ENCODE measurements at regions not wholly inside any gene's neighbourhood (a gene's known extent, or its start where the extent isn't known, plus 50 kb on each side); places are given as distances from the start of the nearest gene placed in this dataset.

GRCh38 chr22:34296461-34296860 is 376.2 kb upstream of the LARGE1 start:
- Histone ChIP-seq H3K4me3 (no peak overlapping the region), H3K27ac (no peak overlapping the region)
- no peak for DNase-seq (ENCODE audit: low spot score)
- TF ChIP-seq, protein P1, sequence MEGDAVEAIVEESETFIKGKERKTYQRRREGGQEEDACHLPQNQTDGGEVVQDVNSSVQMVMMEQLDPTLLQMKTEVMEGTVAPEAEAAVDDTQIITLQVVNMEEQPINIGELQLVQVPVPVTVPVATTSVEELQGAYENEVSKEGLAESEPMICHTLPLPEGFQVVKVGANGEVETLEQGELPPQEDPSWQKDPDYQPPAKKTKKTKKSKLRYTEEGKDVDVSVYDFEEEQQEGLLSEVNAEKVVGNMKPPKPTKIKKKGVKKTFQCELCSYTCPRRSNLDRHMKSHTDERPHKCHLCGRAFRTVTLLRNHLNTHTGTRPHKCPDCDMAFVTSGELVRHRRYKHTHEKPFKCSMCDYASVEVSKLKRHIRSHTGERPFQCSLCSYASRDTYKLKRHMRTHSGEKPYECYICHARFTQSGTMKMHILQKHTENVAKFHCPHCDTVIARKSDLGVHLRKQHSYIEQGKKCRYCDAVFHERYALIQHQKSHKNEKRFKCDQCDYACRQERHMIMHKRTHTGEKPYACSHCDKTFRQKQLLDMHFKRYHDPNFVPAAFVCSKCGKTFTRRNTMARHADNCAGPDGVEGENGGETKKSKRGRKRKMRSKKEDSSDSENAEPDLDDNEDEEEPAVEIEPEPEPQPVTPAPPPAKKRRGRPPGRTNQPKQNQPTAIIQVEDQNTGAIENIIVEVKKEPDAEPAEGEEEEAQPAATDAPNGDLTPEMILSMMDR (IDR thresholded peaks at IDR 0.05) = no peak

DNA sequence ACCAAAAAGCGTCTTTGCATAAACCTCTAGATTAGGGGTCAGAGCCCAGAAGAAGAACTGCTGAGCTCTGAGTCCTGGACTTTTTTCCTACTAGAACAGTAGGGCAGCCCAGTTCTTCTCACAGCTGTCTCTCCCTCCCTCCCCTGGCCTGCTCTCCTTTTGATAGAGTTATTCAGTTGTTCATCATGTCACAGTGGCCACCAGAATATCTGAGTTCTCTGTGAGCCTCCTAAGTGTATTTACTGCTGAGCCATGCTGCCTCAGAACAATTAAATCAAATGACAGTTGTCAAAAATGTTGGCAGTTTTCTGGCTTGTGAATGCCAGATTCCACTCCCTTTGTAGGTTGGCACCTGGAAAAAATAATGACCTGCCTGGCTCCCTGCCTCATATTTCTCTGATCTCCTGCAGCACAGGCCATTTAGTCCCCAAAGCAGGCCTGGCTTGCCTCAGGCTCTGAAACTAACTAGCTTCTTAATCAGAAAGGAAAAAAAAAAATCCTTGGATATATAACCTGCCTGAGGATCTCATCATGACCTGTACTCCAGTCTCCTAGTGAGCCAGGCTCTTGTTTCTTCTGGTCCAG is 377.4 kb upstream of the LARGE1 start:
- no peak overlapping the region for H3K27ac ChIP-seq
- TF ChIP-seq, protein P1 (IDR thresholded peaks at IDR 0.05) = no peak
- no peak for DNase-seq (ENCODE audit: low spot score)

GRCh38 chr22:34299496-34299895 is 379.2 kb upstream of the LARGE1 start:
- TF ChIP-seq, protein P1 (IDR thresholded peaks at IDR 0.05) = no peak
- no peak for DNase-seq (ENCODE audit: low spot score)
- no peak overlapping the region for H3K27ac ChIP-seq
- no peak overlapping the region for H3K4me3 ChIP-seq

More for the DNA sequence above, 377.4 kb upstream of the LARGE1 start:
- H3K4me3 ChIP-seq = no peak overlapping the region

DNA sequence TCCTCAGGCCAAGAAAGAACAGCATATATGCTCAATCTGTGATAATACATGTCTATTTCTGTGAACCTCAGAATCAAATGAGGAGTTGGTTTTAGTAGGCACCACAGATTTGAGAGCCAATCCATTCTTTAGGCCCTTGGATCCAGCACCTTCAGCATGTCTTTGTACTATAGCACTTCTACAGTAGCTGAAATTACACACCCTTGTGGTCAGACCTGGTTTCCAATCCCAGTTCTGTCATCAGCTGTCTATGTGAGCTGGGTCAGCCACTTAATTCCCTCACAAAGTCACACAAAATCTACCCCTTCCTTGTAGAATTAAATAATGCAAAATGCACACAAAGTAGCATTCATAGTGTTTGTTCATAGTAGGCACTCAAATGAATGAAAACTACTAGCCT is 381.3 kb upstream of the LARGE1 start:
- TF ChIP-seq, protein P1 (IDR thresholded peaks at IDR 0.05) = no peak
- no peak overlapping the region for H3K27ac ChIP-seq
- DNase-seq (ENCODE audit: low spot score) = no peak
- H3K4me3 ChIP-seq = no peak overlapping the region

GRCh38 chr22:34303656-34304055 is 383.4 kb upstream of the LARGE1 start:
- TF ChIP-seq, protein P1 (IDR thresholded peaks at IDR 0.05) = no peak
- Histone ChIP-seq H3K4me3 (no peak overlapping the region), H3K27ac (no peak overlapping the region)
- DNase-seq (ENCODE audit: low spot score) = no peak

GRCh38 chr22:34306361-34306760 is 386.1 kb upstream of the LARGE1 start:
- TF ChIP-seq, protein P1 (IDR thresholded peaks at IDR 0.05) = no peak
- H3K27ac ChIP-seq = no peak overlapping the region
- H3K4me3 ChIP-seq = no peak overlapping the region
- DNase-seq (ENCODE audit: low spot score) = no peak

- TF ChIP-seq, protein P1 (IDR thresholded peaks at IDR 0.05) = no peak
- H3K27ac ChIP-seq = no peak overlapping the region
- no peak overlapping the region for H3K4me3 ChIP-seq
- DNase-seq (ENCODE audit: low spot score) = no peak
These were observed 387.8 kb upstream of the LARGE1 start for GRCh38 chr22:34308101-34308500.
